Mesothelial cell of epicardium (in vitro differentiated cells): ENCODE measurements at regions not wholly inside any gene's neighbourhood (a gene's known extent, or its start where the extent isn't known, plus 50 kb on each side); places are given as distances from the start of the nearest gene placed in this dataset.

Experiments
- DNase-seq, 2 experiments: peaks; one replicate each; pipeline ENCODE4 v3.0.0; 2021; ENCODE audit warnings: low spot score in 2 of 2; ENCODE audit not compliant: unreplicated experiment in 2 of 2
- H3K27ac Mint-ChIP-seq: 2 replicates; pipeline ENCODE4 v1.8.0; 2021; ENCODE audit warnings: mixed read lengths
- H3K27me3 Mint-ChIP-seq: 2 replicates; pipeline ENCODE4 v1.8.0; 2021; ENCODE audit warnings: low read depth, mixed read lengths
- H3K36me3 Mint-ChIP-seq: 2 replicates; pipeline ENCODE4 v1.8.0; 2021; ENCODE audit warnings: mixed read lengths
- H3K4me1 Mint-ChIP-seq: 2 replicates; pipeline ENCODE4 v1.8.0; 2021; ENCODE audit warnings: mixed read lengths
- H3K4me3 Mint-ChIP-seq: 2 replicates; pipeline ENCODE4 v1.8.0; 2021; ENCODE audit warnings: mild to moderate bottlenecking, moderate library complexity, mixed read lengths
- H3K9me3 Mint-ChIP-seq: 2 replicates; pipeline ENCODE4 v1.8.0; 2021; ENCODE audit warnings: mixed read lengths
- CTCF ChIP-seq: fragments of 200-600 bp; sonication (generic); IDR thresholded peaks from one replicate; pipeline ENCODE4 v1.5.0; 2021; ENCODE audit warnings: antibody characterized with exemption; ENCODE audit not compliant: unreplicated experiment

DNA sequence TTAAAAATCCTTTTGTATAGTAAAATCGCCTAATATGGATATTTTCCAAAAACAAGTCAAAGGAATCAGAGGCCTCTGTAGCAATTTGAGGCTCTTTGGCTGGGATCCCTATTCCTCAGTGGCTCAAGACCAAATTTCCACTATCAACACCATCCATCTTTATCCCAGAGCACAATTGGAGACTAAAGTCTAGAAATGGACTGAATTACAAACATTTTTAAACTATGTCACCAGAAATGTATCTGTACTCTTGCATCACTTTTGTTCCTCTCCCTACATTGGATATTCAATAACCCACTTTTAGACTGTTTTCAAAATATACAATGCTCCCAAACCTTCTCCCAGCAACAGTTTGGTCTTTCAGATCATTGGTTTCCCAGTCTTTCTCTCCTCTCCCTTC, 140.4 kb upstream of the KLHL29 start:
- Mint-ChIP-seq H3K4me1 (peaks cover 19% of the 10 kb centered on the region), H3K9me3 (no peaks in the 10 kb centered on the region), H3K36me3 (no peaks in the 10 kb centered on the region), H3K4me3 (no peak overlapping the region), H3K27me3 (no peaks in the 10 kb centered on the region), H3K27ac (peak overlapping the region; percentile 65)
- TF ChIP-seq CTCF = no peak
- DNase-seq = no peak

GRCh38 chr2:23246992-23247683, 137.8 kb upstream of the KLHL29 start:
- no peaks in the 10 kb centered on the region for H3K27me3 Mint-ChIP-seq
- no peaks in the 10 kb centered on the region for H3K36me3 Mint-ChIP-seq
- no peak overlapping the region for H3K4me3 Mint-ChIP-seq
- no peak for DNase-seq
- no peak for TF ChIP-seq CTCF
- peaks cover 7% of the 10 kb centered on the region for H3K4me1 Mint-ChIP-seq
- no peak overlapping the region for H3K27ac Mint-ChIP-seq
- H3K9me3 Mint-ChIP-seq = no peaks in the 10 kb centered on the region

GRCh38 chr2:23248667-23249066, 136.3 kb upstream of the KLHL29 start:
- H3K36me3 Mint-ChIP-seq = no peaks in the 10 kb centered on the region
- peaks cover 12% of the 10 kb centered on the region for H3K4me1 Mint-ChIP-seq
- H3K27ac Mint-ChIP-seq = no peak overlapping the region
- TF ChIP-seq CTCF = no peak
- H3K4me3 Mint-ChIP-seq = no peak overlapping the region
- no peak for DNase-seq
- no peaks in the 10 kb centered on the region for H3K9me3 Mint-ChIP-seq
- H3K27me3 Mint-ChIP-seq = no peaks in the 10 kb centered on the region

GRCh38 chr2:23249348-23249747, 135.6 kb upstream of the KLHL29 start:
- no peaks in the 10 kb centered on the region for H3K27me3 Mint-ChIP-seq
- no peak overlapping the region for H3K27ac Mint-ChIP-seq
- no peak for TF ChIP-seq CTCF
- H3K9me3 Mint-ChIP-seq = no peaks in the 10 kb centered on the region
- H3K4me1 Mint-ChIP-seq = peaks cover 10% of the 10 kb centered on the region
- H3K4me3 Mint-ChIP-seq = no peak overlapping the region
- DNase-seq = no peak
- no peaks in the 10 kb centered on the region for H3K36me3 Mint-ChIP-seq

GRCh38 chr2:23250371-23250770, 134.6 kb upstream of the KLHL29 start:
- Mint-ChIP-seq H3K4me1 (peaks cover 5% of the 10 kb centered on the region), H3K36me3 (no peaks in the 10 kb centered on the region), H3K27ac (no peak overlapping the region), H3K4me3 (no peak overlapping the region), H3K27me3 (no peaks in the 10 kb centered on the region), H3K9me3 (peaks cover 3% of the 10 kb centered on the region)
- DNase-seq = no peak
- no peak for TF ChIP-seq CTCF

DNA sequence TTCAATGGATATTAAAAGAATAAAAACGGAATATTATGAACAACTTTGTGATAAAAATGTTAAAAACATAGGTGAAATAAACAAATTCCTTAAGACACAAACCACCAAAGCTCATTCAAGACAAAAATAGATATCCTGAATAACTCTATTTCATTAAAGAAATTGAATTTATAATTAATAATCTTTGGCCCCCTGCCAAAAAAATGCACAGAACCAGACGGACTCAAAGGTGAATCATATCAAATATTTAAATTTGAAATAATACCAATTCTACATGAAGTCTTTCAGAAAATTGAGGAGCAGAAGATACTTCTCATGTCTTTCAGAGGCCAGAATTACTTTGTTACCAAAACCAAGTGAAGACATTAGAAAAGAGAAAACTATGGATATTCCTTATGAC, 128.3 kb upstream of the KLHL29 start:
- Mint-ChIP-seq H3K9me3 (peaks cover 10% of the 10 kb centered on the region), H3K4me3 (no peak overlapping the region), H3K27me3 (no peaks in the 10 kb centered on the region), H3K27ac (no peak overlapping the region), H3K36me3 (no peaks in the 10 kb centered on the region), H3K4me1 (peaks cover 5% of the 10 kb centered on the region)
- no peak for TF ChIP-seq CTCF
- DNase-seq = no peak
